HG03571 (cell line): ENCODE measurements at regions not wholly inside any gene's neighbourhood (a gene's known extent, or its start where the extent isn't known, plus 50 kb on each side); places are given as distances from the start of the nearest gene placed in this dataset.
"Not testable (repeated sequence)": the region's sequence is repeated elsewhere in the genome, so short reads cannot be mapped to it uniquely, and the experiment has no call there.

Source experiments
- ATAC-seq: cut with Tn5 transposase; IDR thresholded peaks from one replicate; pipeline ENCODE4 v1.9.1; 2021; ENCODE audit not compliant: unreplicated experiment

DNA sequence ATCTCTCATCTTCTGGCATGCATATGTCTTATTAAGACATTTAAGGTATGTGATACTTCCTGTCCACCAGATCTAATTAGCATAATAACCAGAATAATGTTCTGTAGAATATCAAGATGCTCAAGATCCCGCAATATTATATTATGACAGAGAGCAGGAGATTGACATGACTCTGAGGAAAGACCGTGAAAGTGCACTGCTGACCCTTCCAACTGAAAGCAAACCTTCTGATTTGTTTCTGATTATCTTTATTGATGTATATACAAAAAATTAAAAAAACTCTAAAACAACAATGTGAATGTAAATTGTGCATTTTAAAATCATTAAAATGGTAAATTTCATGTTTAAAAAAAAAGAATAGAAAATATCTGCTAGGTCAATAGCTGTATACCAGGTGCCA, 184.4 kb upstream of the TMEM45B start:
- no peak for ATAC-seq

DNA sequence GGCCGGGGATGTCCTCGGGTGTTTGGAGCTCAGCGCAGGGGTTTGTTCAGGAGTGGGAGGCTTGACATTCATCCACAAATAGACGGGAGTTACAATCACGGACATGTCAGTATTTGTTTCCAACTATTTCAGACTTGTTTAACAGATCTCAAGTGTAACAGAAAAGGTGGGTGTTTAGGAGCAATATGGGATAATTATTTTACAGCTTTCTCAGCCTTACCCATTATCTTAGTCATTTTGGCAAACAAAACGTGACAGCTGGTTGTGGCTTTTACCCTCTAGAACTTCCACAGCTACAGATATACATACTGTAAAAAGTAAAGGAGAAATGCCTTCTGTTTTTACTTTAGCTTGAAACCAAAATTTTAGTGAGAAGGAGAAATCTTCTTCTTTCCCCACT, 178.7 kb upstream of the TMEM45B start:
- ATAC-seq: no peak

DNA sequence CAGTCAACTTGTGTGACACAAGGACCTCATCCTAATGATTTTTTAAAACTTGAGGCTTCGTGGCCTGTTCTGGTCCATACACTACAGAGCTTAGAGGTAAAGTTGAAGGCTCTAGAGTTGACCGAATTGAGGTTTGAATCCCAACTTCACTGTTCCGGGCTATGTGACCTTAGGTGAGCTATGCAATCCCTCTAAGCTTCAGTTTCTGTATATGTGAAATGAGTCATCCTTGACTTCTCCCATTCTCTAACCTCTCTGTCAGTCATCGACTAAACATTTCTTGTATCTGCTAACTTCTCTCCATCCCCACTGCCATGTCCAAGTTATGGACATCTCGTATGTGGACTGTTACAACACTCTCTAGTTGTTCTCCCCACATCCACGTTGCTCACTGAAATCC, 178.2 kb upstream of the TMEM45B start:
- no peak for ATAC-seq

DNA sequence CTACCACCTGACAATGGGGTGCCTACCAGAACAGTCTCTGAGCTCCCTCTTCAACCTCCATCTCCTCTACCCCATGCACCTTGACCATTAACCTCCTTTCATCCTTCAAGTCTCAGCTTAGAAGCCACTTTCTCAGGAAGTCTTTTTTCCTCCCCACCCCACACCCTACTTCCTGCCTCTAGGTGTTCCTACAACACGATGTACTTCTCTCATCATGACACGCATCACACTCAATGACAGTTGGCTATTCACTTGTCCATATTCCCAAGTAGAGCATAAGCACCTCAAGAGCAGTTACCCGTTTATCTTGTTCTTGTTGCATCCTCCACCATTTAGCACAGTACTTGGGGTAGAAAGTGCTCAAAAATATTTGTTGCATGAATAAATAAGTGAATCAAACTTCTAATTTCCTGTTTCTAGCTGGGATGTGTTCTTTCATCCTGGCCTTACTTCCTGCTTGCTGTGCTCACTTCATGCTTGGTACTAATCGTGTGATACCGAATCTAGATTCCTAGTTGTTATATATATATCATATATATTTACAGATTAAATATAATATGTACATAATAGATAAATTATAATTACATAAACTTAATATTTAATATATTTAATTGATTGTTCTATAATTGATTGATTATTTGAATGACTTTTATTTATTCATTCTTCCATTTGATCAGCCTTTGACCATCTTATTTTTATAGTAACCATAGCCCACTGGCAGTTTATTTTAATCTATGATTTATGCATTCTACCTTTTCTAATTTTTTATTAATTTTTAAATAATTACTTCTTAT, 177.5 kb upstream of the TMEM45B start:
- ATAC-seq: no peak

DNA sequence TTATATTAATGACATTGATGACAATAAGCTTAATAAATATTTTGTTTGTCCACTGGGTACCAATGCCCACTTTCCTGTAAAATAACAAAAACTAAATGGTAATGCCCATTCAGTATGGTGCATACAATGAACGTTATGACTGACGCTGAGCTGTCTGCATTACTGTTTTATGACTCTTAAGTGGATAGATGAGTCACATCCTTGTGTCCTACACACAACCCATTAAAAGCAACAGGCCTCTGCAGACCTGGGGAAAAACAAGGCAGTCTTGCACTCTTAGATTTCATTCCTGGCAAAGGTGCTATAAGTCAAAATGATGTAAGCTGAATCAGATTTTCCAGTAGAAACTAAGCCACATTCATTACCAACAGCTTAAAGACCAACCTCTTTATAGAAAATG, 176.3 kb upstream of the TMEM45B start:
- ATAC-seq: no peak

DNA sequence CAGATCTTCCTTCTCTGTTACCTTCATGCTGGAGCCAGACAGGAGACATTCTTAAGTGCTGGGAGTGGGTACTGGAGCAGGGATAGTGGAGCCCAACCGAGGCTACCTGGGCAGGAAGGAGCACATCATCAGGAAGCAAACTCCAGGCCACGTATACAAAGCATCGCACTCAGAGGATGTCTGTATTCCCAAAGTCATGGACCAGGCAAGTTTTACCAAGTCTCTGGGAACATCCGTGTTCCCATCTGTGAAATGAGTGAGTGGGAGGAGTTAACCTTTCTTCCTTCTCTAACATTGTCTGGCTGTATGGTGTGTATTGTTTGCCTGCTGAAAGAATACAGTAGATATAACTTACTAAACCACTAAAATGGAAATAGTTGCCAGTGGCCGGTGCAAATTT, 175.0 kb upstream of the TMEM45B start:
- no peak for ATAC-seq

DNA sequence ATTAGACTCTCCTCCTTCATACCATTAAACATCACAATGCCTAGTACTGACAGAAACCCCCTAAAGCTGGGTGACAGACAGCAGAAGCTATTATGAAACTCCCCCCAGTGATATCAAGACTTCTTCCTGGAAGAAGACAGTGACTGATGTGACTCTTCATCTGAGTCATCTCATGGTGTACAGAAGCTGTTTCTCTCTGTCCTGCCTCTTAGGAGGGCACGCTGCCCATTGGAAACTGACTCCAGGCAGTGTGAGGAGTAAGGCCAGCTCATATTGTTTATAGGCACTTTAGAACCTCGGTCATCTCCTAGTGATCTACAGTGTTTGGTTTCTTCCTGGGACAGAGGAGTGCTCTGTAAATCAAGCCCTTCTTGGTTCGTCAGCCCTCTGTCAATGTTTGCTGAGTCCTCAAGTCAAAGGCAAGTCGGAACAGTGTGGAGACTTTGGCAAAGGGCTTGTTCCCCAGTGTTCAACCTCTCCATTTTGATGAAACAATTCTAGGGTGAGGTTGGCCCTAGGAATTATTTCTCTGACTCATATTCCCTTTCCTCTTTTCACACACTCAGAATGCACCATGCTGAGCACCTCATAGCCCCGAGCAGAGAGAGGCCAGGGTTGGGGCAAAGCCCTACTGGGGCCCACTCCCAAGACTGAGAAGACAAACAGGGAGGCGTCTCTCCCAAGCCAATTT, 172.5 kb upstream of the TMEM45B start:
- ATAC-seq: no peak

DNA sequence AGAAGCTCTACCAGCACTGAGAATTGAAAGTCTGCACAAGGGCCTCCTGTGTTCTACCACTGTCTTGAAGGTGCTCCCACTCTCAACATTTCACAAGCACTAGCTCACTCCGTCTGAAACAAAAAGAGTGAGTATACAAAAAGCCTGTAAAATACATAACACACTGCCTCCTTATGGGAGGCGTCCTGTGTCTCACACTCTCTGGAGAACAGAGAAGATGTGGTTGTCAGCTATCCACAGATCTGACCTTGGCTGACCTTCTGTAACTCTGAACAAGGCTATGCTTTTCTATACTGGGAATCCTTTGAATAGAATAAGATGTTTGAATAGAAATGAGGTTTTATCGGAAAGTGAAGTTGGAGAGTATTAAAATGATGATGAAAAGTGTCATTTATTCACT, 171.3 kb upstream of the TMEM45B start:
- no peak for ATAC-seq

DNA sequence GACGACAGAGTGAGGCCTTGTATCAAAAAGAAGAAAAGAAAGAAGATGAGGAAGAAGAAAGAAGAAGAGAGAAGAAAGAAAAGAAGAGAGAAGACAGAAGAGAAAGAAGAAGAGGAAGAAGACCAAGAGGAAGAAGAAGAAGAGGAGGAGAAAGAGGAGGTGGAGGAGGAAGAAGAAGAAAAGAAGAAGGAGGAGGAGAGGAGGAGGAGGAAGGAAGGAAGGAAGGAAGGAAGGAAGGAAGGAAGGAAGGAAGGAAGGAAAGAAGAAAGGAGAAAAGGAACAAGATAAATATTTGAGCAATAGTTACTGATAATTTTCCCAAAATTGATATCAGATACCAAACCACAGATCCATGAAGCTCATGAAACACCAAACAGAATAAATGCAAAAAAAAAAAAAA, 169.7 kb upstream of the TMEM45B start:
- ATAC-seq: no peak

DNA sequence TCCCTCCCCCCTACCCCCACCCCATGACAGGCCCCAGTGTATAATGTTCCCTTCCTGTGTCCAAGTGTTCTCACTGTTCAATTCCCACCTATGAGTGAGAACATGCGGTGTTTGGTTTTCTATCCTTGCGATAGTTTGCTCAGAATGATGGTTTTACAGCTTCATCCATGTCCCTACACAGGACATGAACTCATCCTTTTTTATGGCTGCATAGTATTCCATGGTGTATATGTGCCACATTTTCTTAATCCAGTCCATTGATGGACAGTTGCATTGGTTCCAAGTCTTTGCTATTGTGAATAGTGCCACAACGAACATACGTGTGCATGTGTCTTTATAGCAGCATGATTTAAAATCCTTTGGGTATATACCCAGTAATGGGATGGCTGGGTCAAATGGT, 165.6 kb upstream of the TMEM45B start:
- ATAC-seq: not testable (repeated sequence)

DNA sequence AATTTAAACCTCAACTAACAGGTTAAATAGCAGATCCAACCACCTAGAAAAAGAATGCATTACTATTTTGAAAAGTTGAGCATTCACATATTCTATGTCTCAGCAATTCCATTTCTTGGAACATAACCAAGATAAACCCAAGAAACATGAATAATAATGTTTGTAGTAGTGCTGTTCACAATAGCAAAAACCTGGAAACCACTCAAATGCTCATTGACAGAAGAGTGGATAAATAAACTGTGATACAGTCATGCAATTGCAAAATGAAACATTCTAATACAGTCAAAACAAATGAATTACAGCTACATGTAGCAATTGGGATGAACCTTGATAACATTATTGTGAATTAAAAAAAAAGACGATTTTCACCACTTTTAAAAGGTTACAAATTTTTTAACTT, 162.8 kb upstream of the TMEM45B start:
- no peak for ATAC-seq

DNA sequence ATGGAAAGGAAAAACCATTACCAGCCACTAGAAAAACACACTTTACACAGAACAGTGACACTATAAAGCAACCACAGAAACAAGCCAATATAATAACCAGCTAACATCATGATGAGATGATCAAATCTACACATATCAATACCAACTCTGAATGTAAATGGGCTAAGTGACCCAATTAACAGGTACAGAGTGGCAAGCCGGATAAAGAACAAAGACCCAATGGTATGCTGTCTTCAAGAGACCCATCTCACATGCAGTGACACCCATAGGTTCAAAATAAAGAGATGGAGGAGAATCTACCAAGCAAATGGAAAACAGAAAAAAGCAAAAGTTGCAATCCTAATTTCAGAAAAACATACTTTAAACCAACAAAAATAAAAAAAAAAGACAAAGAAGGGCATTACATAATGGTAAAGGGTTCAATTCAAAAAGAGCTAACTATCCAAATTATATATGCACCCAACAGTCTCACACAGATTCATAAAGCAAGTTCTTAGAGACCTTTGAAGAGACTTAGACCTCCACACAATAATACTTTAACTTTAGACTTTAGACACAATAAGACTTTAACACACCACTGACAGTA, 160.3 kb upstream of the TMEM45B start:
- ATAC-seq: no peak

DNA sequence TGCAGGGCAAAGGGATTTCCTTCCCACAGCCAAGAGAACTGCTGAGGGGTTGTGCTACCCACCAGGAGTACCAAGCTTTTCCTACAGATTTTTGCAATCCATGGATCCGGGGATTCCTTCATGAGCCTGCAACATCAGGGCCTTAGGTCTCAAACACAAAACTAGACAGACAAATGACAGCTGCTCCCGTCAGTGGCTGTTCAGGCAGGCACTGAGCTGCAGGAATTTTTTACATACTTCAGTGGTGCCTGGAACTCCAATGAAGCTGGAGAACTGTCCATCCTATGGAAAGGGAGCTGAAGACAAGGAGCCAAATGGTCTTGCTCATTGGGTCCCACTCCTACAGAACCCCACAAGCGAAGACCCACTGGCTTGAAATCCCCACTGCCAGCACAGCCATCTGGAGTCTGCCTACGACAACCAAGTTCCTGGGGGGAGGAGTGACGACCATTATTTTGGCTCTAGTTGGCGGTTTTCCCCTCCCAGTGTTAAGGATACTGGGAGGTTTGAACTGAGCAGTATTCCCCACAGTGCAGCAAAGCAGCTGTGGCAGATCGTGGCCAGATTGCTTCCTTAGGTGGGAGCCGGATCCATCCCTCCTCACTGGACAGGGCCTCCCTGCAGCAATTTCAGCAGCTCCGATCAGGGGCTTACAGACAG, 157.7 kb upstream of the TMEM45B start:
- ATAC-seq: no peak

DNA sequence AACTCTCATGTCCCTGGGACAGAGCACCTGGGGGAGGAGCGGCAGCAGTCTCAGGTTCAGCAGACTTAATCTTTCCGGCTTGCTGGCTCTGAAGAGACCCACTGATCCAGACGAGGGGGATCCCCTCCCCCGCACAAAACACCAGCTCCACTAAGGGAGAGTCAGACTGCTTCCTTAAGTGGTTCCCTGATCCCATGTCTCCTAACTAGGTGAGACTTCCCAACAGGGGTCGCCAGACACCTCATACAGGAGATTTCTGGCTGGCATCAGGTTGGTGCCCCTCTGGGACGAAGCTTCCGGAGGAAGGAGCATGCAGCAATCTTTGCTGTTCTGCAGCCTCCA, 157.2 kb upstream of the TMEM45B start:
- ATAC-seq: no peak

DNA sequence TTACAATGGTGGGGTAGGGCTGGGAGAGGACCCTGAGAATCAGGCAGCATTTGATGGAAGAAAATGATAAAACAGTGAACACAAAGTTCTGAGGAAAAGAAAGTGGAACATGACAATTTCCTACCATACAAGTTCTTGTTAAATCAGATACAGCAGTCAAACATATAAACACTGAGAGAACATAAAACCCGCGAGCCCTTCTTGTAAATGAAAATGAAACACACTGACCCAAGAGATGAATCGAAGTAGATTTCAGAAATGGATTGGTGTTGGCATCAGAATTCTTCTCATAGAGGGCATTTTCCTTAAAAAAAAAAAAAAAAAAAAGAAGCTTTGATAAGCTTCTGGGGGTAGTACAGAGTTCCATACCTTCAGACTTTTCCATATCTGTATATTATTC, 134.7 kb upstream of the TMEM45B start:
- no peak for ATAC-seq

DNA sequence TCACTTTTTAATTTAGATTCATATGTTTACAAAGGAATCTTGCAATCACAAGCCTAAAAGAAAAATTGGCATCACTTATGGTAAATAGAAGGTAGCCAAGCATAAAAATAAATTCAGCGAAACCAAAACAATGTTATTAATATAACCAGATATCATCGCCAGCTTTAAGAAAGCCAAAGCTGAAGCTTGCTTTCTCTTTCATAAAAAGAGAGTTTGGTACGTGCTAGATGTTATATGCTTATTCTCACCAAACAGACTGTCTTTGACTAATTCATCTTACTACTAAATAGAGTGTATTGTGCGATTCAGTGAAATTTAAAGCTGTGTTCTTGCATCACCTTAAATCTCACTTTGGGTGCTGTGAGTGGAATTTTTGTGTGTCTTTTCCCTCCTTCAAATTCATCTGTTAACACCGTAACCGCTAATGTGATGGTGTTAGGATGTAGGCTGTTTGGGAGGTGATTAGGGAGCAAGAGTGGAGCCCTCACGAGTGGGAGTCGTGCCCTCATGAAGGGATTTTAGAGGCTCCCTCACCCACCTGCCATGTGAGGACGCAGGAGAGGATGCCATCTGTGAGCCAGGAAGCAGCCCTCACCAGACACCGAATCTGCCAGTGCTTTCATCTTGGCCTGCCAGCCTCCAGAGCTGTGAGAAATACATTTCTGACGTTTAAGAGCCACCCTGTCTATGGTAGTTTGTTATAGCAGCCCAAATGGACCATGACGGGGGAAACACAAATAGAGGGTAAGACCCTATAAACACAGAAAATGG, 134.1 kb upstream of the TMEM45B start:
- ATAC-seq: no peak

DNA sequence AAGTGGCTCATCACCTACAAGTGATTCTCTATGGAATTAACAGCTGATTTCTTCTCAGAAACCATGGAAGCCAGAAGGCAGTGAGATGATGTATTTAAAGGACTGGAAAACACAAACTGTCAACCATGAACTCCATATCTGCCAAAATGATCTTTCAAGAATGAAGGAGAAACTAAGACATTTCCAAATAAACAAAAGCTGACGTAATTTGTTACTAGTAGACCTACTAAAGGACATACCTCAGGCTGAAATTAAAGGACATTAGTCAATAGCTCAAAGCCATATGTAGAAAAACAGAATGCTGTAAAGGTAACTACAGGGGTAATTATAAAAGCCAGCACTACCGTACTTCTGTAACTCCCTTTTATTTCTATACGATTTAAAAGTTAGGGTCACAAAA, 129.4 kb upstream of the TMEM45B start:
- ATAC-seq: no peak

DNA sequence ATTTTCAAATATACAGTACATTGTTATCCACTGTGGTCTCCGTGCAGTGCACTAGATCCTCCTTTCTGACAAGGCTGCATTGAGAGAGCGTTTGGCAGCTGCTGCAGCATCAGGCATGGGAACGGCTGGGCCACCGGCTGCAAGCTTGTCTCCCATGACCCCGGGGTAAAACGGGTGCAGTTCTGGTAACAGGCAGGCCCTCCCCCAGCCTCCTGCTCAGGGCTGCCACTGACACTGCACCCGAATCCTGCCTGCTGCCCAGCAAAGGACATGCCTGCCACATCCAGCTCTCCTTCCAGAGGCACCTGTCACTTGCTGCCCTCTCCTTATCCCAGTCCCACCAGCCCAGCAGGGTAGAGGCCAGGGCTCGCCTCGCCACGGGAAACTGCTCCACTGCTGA, 124.5 kb upstream of the TMEM45B start:
- no peak for ATAC-seq

DNA sequence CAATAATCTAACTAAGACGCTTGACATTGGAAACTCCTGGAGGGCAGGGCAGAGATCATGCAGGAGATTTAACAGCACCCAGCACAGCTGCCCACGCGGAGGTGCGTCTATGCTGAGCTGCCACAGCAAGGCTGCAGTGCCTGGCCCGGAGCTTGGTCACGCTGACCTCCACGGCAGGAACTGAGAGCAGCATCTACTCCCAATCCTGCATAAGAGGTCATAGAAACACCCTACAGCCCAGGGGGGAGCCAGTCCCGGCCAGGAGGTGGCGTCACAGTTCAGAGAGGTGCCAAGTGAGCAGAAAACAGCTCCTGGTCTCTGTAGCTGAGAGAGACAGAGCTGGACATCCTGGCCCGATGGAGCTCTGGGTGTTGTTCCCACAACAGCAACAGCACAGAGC, 121.1 kb upstream of the TMEM45B start:
- no peak for ATAC-seq

DNA sequence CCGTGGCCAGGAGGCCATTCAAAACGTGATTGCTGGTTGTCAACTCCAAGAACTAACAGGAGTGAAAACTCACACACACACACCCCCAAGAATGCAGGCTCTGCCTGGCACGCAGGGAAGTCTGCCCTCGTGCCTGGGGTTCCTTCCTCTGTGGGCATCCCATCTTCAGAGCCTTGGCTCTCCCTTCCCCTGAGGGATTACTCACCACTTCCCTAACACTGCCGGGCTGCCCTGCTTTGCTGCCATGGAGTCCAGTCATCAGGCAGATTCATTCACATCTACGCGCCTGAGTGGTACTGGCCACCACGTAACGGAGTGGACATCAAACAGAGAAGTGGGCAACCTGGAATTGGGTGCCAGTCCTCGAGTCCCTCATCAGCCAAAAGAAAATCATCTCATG, 120.7 kb upstream of the TMEM45B start:
- no peak for ATAC-seq

DNA sequence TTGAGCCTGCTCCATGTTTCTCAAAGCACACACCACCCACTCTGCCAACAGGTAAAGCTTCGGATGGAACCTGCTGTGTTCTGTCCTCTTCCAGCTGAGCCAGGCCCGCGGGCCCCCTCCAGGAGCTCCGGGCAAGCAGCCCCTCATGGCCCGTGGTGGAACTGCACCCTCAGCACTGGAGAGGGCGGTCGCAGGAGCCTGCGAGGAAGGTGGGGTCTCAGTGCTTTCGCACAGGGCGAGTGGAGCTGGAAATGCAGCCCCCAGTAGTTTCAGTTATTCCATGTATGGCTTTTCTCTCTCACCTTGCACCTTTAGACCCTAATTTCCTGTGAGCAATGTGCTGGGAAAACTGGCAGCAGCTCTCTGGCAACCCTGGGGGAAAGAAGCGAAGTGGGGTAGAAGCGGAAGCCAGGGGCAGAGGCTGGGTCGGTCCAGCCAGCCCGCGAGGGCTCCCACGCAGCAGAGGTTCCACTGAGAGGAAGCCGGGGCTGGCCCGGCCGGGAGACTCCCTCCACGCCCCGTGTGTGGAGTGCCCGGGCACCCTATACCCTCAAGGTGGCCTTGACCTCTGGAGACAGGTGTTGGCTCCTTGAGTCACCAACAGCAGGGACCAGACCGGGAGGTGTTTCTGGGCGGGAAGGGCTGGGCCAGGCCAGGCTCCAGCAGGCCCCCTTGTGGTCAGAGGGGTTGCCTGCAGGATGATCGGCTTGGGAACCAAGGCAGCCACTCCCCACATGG, 119.9 kb upstream of the TMEM45B start:
- peak; percentile 79 for ATAC-seq
